COLO668 (cell line): ENCODE measurements at regions not wholly inside any gene's neighbourhood (a gene's known extent, or its start where the extent isn't known, plus 50 kb on each side); places are given as distances from the start of the nearest gene placed in this dataset.
A peak's percentile ranks its signal among the peaks of the same experiment; 100 is the strongest.

Experiments used
- DNase-seq: peaks from one replicate; lab custom pipeline; 2025; ENCODE audit not compliant: unreplicated experiment; lab: John Stamatoyannopoulos, UW

- DNase-seq = no peak
These were observed 512.6 kb downstream of the GLRX3 start for GRCh38 chr10:130648807-130649206.

GRCh38 chr10:130652544-130652943, 516.4 kb downstream of the GLRX3 start:
- no peak for DNase-seq

- DNase-seq = no peak
These were observed 516.9 kb downstream of the GLRX3 start for GRCh38 chr10:130652964-130653578.

- DNase-seq = no peak
These were observed 518.5 kb downstream of the GLRX3 start for GRCh38 chr10:130654726-130655125.

- no peak for DNase-seq
These were observed 519.4 kb downstream of the GLRX3 start for GRCh38 chr10:130655313-130656186.

GRCh38 chr10:130656187-130656575, 520.0 kb downstream of the GLRX3 start:
- DNase-seq = no peak

- DNase-seq = no peak
These were observed 520.5 kb downstream of the GLRX3 start for GRCh38 chr10:130656582-130657133.

- no peak for DNase-seq
These were observed 522.6 kb downstream of the GLRX3 start for GRCh38 chr10:130658687-130659290.

GRCh38 chr10:130659528-130659927, 523.3 kb downstream of the GLRX3 start:
- no peak for DNase-seq

- DNase-seq = no peak
These were observed 524.1 kb downstream of the GLRX3 start for GRCh38 chr10:130660266-130660665.

- DNase-seq = no peak
These were observed 525.2 kb downstream of the GLRX3 start for GRCh38 chr10:130661419-130661818.

GRCh38 chr10:130662775-130663174, 526.6 kb downstream of the GLRX3 start:
- DNase-seq = no peak

GRCh38 chr10:130664526-130664925, 528.3 kb downstream of the GLRX3 start:
- DNase-seq = no peak

GRCh38 chr10:130666215-130666614, 530.0 kb downstream of the GLRX3 start:
- DNase-seq = no peak

GRCh38 chr10:130686689-130687300, 550.6 kb downstream of the GLRX3 start:
- peak; percentile 2 for DNase-seq

GRCh38 chr10:130687566-130687965, 551.4 kb downstream of the GLRX3 start:
- no peak for DNase-seq

- no peak for DNase-seq
These were observed 553.8 kb downstream of the GLRX3 start for GRCh38 chr10:130689743-130690626.

- DNase-seq = no peak
These were observed 555.6 kb downstream of the GLRX3 start for GRCh38 chr10:130691776-130692175.

GRCh38 chr10:130696870-130697269, 560.7 kb downstream of the GLRX3 start:
- no peak for DNase-seq

GRCh38 chr10:130707389-130707979, 571.3 kb downstream of the GLRX3 start:
- no peak for DNase-seq
